Fibroblast of the aortic adventitia (primary cell): ENCODE measurements at regions not wholly inside any gene's neighbourhood (a gene's known extent, or its start where the extent isn't known, plus 50 kb on each side); places are given as distances from the start of the nearest gene placed in this dataset.
"Not testable (repeated sequence)": the region's sequence is repeated elsewhere in the genome, so short reads cannot be mapped to it uniquely, and the experiment has no call there.

Source experiments
- DNase-seq: peaks from one replicate; pipeline ENCODE4 v3.0.0-alpha.2; 2010; ENCODE audit warnings: low read depth
- H3K4me3 ChIP-seq: 2 replicates; pipeline ENCODE4 v1.5.1; 2011; ENCODE audit warnings: low read depth, mild to moderate bottlenecking, control low read depth, low read length, moderate library complexity
- CTCF ChIP-seq: IDR thresholded peaks from 2 replicates; pipeline ENCODE4 v1.5.1; 2011; ENCODE audit warnings: mild to moderate bottlenecking, low read length, control low read depth, inconsistent platforms; ENCODE audit not compliant: insufficient read depth

GRCh38 chr10:8853048-8853447 is 798.6 kb downstream of the GATA3 start:
- no peak for TF ChIP-seq CTCF
- no peak overlapping the region for H3K4me3 ChIP-seq
- DNase-seq: no peak

- not testable (repeated sequence) for DNase-seq, H3K4me3 ChIP-seq
These were observed 814.4 kb downstream of the GATA3 start for GRCh38 chr10:8868924-8869323.

GRCh38 chr10:8873310-8873709 is 818.8 kb downstream of the GATA3 start:
- no peak overlapping the region for H3K4me3 ChIP-seq
- no peak for TF ChIP-seq CTCF
- DNase-seq: no peak

- no peak overlapping the region for H3K4me3 ChIP-seq
- no peak for DNase-seq
- no peak for TF ChIP-seq CTCF
These were observed 819.8 kb downstream of the GATA3 start for GRCh38 chr10:8874268-8874667.

- no peak for TF ChIP-seq CTCF
- DNase-seq: no peak
These were observed 820.5 kb downstream of the GATA3 start for GRCh38 chr10:8874972-8875371.

GRCh38 chr10:8876171-8876570 is 821.7 kb downstream of the GATA3 start:
- H3K4me3 ChIP-seq: no peak overlapping the region
- DNase-seq: no peak
- TF ChIP-seq CTCF: no peak

More at GRCh38 chr10:8874972-8875371, 820.5 kb downstream of the GATA3 start:
- no peak overlapping the region for H3K4me3 ChIP-seq

- no peak for TF ChIP-seq CTCF
- H3K4me3 ChIP-seq: no peak overlapping the region
- DNase-seq: no peak
These were observed 835.0 kb downstream of the GATA3 start for GRCh38 chr10:8889538-8889937.

GRCh38 chr10:8893102-8893501 is 838.6 kb downstream of the GATA3 start:
- no peak overlapping the region for H3K4me3 ChIP-seq
- TF ChIP-seq CTCF: no peak
- DNase-seq: no peak
